Gastroesophageal sphincter (tissue), 3 donors: ENCODE measurements at regions not wholly inside any gene's neighbourhood (a gene's known extent, or its start where the extent isn't known, plus 50 kb on each side); places are given as distances from the start of the nearest gene placed in this dataset.

Experiments
- CTCF ChIP-seq, 4 experiments: fragments of 200-600 bp in 2 of 4; fragments of 450-650 bp in 2 of 4; sonication (generic) in 1 of 4; IDR thresholded peaks; one replicate each; pipeline ENCODE4 v1.5.1; 2017 to 2019; ENCODE audit warnings: antibody characterized with exemption in 4 of 4, mild to moderate bottlenecking in 2 of 4, moderate library complexity in 2 of 4
- POLR2A ChIP-seq, 2 donors: fragments of 450-650 bp; IDR thresholded peaks; one replicate each; pipeline ENCODE4 v1.6.1; 2017; ENCODE audit warnings: antibody characterized with exemption in 2 of 2, mild to moderate bottlenecking in 2 of 2, moderate library complexity in 1 of 2
- POLR2AphosphoS5 ChIP-seq: sonication (generic); formaldehyde crosslinking; IDR thresholded peaks from one replicate; pipeline ENCODE4 v1.6.1; 2017; ENCODE audit warnings: antibody characterized with exemption

- TF ChIP-seq CTCF (IDR thresholded peaks at IDR 0.05) (no peak), POLR2A (IDR thresholded peaks at IDR 0.05) (no peak), POLR2AphosphoS5 (no peak)
These were observed 391.2 kb upstream of the FSIP2 start for GRCh38 chr2:185347445-185347844.
